ENCODE measurements at regions not wholly inside any gene's neighbourhood (a gene's known extent, or its start where the extent isn't known, plus 50 kb on each side); places are given as distances from the start of the nearest gene placed in this dataset.
"Not testable (repeated sequence)": the region's sequence is repeated elsewhere in the genome, so short reads cannot be mapped to it uniquely, and the experiment has no call there.

DNA sequence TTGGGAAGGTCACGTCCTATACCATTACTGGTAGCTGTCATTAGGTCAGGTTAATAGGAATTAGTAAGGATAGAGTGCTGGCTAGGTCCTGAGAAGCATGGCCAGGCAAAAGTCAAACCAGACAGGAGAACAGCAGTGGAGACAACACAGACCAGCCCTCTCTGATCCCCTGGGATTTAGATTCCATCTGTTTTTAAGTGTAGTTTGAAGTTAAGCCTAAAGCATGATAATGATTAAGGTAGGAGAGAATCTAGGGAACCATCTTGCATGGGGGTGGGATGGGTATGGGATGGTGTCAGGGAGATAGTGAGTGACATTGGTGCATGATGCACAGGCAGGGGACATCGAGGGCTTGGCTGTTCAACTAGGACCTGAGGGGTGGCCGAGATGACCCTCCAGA, 96.6 kb downstream of the MYCN start:
- DNase-seq, result no peak

DNA sequence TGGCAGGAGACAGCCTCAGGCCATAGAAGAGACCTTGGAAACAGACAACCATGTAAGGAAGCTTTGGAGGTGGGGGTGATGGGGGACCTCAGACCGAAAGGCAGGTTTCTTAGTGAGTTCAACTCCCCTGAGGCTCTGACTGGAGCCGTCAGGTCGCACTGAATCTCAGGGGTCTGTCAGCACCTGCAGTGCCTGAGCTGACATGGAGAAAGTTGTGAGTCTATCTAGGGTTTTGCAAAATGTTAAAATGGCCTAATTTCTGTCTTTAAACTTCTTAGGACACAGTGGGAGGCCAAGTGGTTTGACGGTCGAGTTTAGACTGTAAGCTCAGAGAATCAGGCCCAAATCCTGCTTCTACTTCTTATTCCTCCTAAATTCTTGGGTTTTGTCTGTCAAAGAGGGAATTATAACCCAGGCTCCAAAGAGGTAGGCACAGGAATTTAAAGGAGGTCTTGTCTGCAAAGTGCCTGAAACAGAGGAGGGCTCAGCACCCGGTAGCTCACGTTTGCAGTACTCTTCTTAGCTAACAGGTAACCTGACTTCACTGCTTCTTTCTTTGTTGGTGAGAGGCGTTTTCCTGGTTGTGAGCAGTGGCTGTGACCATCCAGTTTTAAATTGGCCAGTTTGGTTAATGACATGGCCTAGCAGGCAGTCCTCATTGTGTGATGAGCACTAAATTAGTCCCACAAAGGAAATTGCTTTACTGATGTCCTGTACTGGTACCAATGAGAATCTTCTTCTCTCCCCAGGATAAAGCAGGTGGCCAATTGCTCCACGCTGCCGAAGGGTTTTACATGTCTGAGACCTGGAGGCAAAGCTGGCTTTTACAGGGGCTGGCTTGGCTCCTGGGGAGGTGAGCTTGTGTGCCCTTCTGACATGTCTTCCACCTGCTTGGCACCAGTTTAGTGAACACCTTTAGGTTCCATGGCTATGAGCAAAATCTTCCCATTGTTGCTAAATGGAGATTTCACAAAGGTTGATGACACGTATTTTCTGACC, 95.7 kb downstream of the MYCN start:
- DNase-seq, result no peak

GRCh38 chr2:16034975-16035746, 94.8 kb downstream of the MYCN start:
- no peak for DNase-seq

- no peak for DNase-seq
Measured at GRCh38 chr2:16034151-16034974, 94.0 kb downstream of the MYCN start.

GRCh38 chr2:16033032-16033293, 92.6 kb downstream of the MYCN start:
- no peak for DNase-seq

DNA sequence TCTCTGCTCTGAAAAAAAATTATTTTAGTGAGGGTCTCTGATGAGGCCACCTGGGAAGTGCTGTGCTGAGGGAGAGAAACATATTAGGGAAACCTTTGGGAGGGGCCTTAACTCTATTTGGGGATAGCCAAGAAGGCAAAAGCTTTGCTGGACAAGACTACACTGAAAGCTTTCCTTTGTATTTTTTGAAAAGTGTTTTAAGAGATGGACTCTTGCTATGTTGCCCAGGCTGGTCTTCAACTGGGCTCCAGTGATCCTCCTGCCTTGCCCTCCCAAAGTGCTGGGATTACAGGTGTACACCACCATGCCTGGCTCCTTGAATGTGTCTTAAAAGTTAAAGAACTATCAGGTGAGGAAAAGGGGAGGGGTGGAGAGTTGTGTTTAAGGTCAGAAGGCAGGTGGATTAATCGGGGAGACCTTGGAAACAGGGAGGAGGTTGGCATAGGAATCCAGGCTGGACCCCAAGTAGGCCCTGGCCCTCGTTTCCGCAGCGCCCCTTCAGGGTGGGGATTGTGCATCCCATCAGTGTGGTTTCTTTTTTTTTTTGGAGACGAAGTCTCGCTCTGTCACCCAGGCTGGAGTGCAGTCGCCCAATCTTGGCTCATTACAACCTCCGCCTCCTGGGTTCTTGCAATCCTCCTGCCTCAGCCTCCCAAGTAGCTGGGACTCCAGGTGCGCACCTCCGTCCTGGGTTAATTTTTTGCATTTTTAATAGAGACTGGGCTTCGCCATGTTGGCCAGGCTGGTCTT, 92.1 kb downstream of the MYCN start:
- no peak for DNase-seq

DNA sequence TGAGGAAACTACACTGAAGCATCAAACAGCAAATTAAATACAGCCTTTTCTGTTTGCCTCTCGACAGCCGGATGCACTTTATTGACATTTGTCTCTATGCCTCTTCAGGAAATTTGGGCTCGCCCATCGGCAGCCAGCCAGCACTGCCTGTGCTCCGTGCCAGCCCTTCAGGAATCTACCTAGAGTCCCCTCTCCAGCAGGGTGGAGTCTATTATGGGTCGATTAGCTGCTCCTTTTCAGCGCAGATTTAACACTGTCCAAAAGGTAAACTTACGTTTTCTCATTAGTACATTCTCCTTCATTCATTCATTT, 91.5 kb downstream of the MYCN start:
- DNase-seq, result no peak

GRCh38 chr2:16031058-16031847, 90.9 kb downstream of the MYCN start:
- no peak for DNase-seq

GRCh38 chr2:16030206-16031057, 90.1 kb downstream of the MYCN start:
- no peak for DNase-seq

- no peak for DNase-seq
Measured at GRCh38 chr2:16028644-16029043, 88.3 kb downstream of the MYCN start.

GRCh38 chr2:16026816-16027501, 86.6 kb downstream of the MYCN start:
- DNase-seq, result no peak

GRCh38 chr2:16025876-16026640, 85.7 kb downstream of the MYCN start:
- DNase-seq, result no peak

DNA sequence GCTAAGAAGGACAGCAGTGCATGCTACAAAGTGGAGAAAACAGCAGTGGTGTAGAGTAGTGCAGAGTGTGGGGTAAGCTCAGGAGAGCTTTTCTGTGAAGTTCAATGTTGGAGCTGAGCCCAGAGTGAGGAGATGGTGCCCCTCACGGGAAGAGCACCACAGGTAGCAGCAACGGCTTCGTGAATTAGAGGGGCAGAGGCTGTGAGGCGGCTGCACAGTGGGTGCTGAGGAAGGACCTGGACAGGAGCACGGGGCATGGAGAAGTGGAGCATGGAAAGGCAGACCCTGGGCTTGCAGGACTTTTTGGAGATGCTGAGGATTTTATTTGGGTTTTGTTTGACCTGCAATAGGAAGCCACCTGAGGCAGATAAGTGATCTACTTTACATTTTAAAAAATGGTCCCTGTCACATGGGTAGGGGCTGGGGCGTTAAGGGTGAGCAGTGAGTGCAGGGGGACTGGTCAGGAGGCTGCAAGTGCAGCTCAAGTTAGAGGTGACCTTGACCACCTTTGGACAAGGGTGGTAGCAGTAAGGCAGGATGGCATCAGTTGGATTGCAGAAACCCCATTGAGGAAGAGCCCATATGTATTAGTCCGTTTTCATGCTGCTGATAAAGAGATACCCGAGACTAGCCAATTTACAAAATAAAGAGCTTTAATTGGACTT, 85.0 kb downstream of the MYCN start:
- DNase-seq, result no peak

- DNase-seq, result not testable (repeated sequence)
Measured at GRCh38 chr2:16024628-16025027, 84.3 kb downstream of the MYCN start.

DNA sequence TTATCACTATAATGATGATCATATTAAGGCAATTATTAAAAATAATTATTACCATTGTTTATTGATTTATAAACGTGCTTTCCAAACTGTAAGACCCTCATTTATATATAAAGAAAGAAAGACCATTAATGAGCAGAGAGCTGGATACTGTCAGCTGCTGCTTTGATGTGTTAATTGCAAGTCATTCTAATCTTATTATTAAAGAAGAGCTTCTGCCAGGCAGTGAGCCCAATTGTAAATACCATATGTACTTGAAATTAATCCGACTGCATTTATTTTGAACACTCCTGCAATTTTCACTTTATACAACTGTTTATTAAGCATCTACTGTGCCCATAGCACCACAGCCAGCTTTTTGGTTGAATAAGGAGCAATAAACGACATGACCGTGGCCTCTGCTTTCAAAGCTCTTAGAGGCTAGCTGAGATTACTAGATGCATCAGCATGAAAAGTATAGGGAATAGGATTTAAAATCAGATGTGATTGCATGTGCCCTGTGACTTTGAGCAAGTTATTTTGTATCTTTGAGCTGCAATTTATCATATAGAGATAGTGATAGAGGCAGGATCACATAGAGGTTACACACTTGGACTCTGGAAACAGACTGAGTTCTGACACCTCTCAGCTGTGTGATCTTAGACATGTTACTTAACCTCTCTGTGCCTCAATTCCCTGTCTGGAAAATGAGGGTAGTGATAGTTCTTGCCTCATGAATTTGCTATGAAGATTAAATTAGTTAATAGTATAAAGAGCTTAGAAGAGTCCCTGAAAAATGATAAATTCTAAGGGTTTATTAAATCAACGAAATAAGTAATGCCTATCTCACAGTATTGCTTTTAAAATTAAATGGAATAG, 83.4 kb downstream of the MYCN start:
- DNase-seq, result no peak

DNA sequence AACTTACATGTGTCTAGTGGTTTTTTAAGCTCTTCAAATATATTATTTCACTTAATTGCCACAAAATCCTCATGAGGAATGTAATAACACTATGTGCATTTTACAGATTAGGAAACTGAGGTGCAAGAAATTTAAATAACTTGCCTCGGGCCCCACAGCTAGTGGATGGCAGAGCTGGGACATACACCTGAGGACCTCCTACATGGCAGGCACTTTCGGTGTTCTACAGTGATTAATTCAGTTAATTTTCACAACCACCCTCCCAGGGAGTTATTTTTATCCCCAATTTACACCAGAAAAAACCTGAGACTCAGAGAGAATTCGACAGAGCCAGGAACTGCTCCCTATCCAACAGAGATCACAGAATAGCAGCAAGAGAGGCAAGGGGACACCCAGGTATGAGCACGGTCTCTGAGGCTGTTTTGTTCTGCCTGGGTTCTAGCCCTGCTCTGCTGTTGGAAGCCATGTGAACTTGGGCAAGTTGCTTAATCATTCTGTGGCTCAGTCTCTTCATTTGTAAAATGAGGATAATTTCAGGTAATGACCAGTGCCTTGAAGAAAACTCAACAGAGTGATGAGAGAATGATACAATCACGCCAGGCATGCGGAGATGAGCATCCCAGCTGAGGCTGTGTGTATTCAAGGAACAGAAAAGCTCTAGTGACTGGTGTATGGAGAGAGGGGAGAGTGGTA, 82.3 kb downstream of the MYCN start:
- no peak for DNase-seq
